Retinal pigment epithelial cell (primary cell): ENCODE measurements at regions not wholly inside any gene's neighbourhood (a gene's known extent, or its start where the extent isn't known, plus 50 kb on each side); places are given as distances from the start of the nearest gene placed in this dataset.

Experiments used
- DNase-seq: peaks from one replicate; pipeline ENCODE4 v3.0.0-alpha.2; 2010; ENCODE audit warnings: low read depth
- H3K4me3 ChIP-seq: 2 replicates; pipeline ENCODE4 v1.5.1; 2011; ENCODE audit warnings: mild to moderate bottlenecking, low read length, control low read depth, moderate library complexity
- CTCF ChIP-seq: conservative IDR thresholded peaks from 2 replicates; pipeline ENCODE4 v1.5.1; 2011; ENCODE audit warnings: low read depth, low read length, control low read depth, inconsistent platforms

- no peak for TF ChIP-seq CTCF
- no peak for DNase-seq
- H3K4me3 ChIP-seq: no peak overlapping the region
These were observed 102.5 kb downstream of the LYPLAL1 start for GRCh38 chr1:219276049-219276738.

GRCh38 chr1:219273088-219273686, 99.5 kb downstream of the LYPLAL1 start:
- no peak for DNase-seq
- TF ChIP-seq CTCF: no peak
- H3K4me3 ChIP-seq: no peak overlapping the region

GRCh38 chr1:219271818-219272535, 98.3 kb downstream of the LYPLAL1 start:
- no peak for TF ChIP-seq CTCF
- H3K4me3 ChIP-seq: peak overlapping the region; percentile 4
- no peak for DNase-seq

GRCh38 chr1:219269171-219269570, 95.5 kb downstream of the LYPLAL1 start:
- no peak for TF ChIP-seq CTCF
- no peak overlapping the region for H3K4me3 ChIP-seq
- DNase-seq: no peak

GRCh38 chr1:219266524-219266923, 92.8 kb downstream of the LYPLAL1 start:
- no peak overlapping the region for H3K4me3 ChIP-seq
- DNase-seq: no peak
- TF ChIP-seq CTCF: no peak

- DNase-seq: no peak
- TF ChIP-seq CTCF: no peak
- no peak overlapping the region for H3K4me3 ChIP-seq
These were observed 91.4 kb downstream of the LYPLAL1 start for GRCh38 chr1:219265026-219265515.
